Spinal cord (tissue), 9 donors: ENCODE measurements at regions not wholly inside any gene's neighbourhood (a gene's known extent, or its start where the extent isn't known, plus 50 kb on each side); places are given as distances from the start of the nearest gene placed in this dataset.

Experiments
- DNase-seq, 6 donors: peaks; one replicate each; pipeline versions ENCODE4 v3.0.0 to v3.0.0-alpha.2; 2013 to 2015; ENCODE audit warnings: low spot score in 6 of 6, low read depth in 4 of 6
- H3K27ac ChIP-seq: one replicate; pipeline ENCODE4 v1.5.1; 2013; ENCODE audit warnings: low read depth, low read length, control low read depth
- H3K27me3 ChIP-seq: one replicate; pipeline ENCODE4 v1.6.1; 2013; ENCODE audit warnings: low read length; ENCODE audit not compliant: control insufficient read depth, insufficient read depth
- H3K36me3 ChIP-seq: one replicate; pipeline ENCODE4 v1.6.1; 2013; ENCODE audit warnings: low read length; ENCODE audit not compliant: control insufficient read depth, insufficient read depth
- H3K4me1 ChIP-seq: one replicate; pipeline ENCODE4 v1.6.1; 2013; ENCODE audit warnings: low read length; ENCODE audit not compliant: control insufficient read depth, insufficient read depth
- H3K4me3 ChIP-seq: one replicate; pipeline ENCODE4 v1.5.1; 2013; ENCODE audit warnings: low read depth, low read length, control low read depth
- H3K9me3 ChIP-seq: one replicate; pipeline ENCODE4 v1.6.1; 2013; ENCODE audit warnings: low read length; ENCODE audit not compliant: control insufficient read depth, insufficient read depth
- WGBS: methylation state at CpG from one replicate; pipeline ENCODE4 v1.1.5; 2013; ENCODE audit warnings: missing lambda C conversion rate; ENCODE audit not compliant: insufficient coverage; 5-methylcytosine and 5-hydroxymethylcytosine counted together
- donor health status: healthy.

GRCh38 chr3:144314946-144315345, 343.3 kb downstream of the DIPK2A start:
- Histone ChIP-seq H3K36me3 (no peaks in the 10 kb centered on the region), H3K4me3 (no peak overlapping the region), H3K9me3 (no peaks in the 10 kb centered on the region), H3K4me1 (no peaks in the 10 kb centered on the region), H3K27ac (no peak overlapping the region), H3K27me3 (no peaks in the 10 kb centered on the region)
- DNase-seq: no peak
- 96% methylated on average over 2 of the region's 3 CpGs for WGBS

GRCh38 chr3:144317961-144318360, 346.3 kb downstream of the DIPK2A start:
- peak in 2 of 6 donors; percentile 23 to 72 for DNase-seq
- Histone ChIP-seq H3K27me3 (no peaks in the 10 kb centered on the region), H3K4me3 (no peak overlapping the region), H3K4me1 (no peaks in the 10 kb centered on the region), H3K9me3 (no peaks in the 10 kb centered on the region), H3K36me3 (no peaks in the 10 kb centered on the region), H3K27ac (no peak overlapping the region)
- no CpG with 5 or more reads among the region's 2 CpGs for WGBS

GRCh38 chr3:144324076-144324475, 352.5 kb downstream of the DIPK2A start:
- H3K27me3 ChIP-seq: no peaks in the 10 kb centered on the region
- no CpG with 5 or more reads among the region's 2 CpGs for WGBS

GRCh38 chr3:144332868-144333267, 361.2 kb downstream of the DIPK2A start:
- Histone ChIP-seq H3K27ac (no peak overlapping the region), H3K9me3 (peaks cover 2% of the 10 kb centered on the region), H3K27me3 (no peaks in the 10 kb centered on the region), H3K4me3 (no peak overlapping the region), H3K36me3 (no peaks in the 10 kb centered on the region), H3K4me1 (no peaks in the 10 kb centered on the region)
- no CpG with 5 or more reads among the region's 3 CpGs for WGBS
- DNase-seq: no peak

More at GRCh38 chr3:144324076-144324475, 352.5 kb downstream of the DIPK2A start:
- H3K27ac ChIP-seq: no peak overlapping the region
- no peak for DNase-seq
- no peaks in the 10 kb centered on the region for H3K36me3 ChIP-seq
- peaks cover 2% of the 10 kb centered on the region for H3K9me3 ChIP-seq
- H3K4me1 ChIP-seq: no peaks in the 10 kb centered on the region
- no peak overlapping the region for H3K4me3 ChIP-seq

GRCh38 chr3:144341471-144341870, 369.8 kb downstream of the DIPK2A start:
- no peaks in the 10 kb centered on the region for H3K9me3 ChIP-seq
- no peak overlapping the region for H3K4me3 ChIP-seq
- H3K27me3 ChIP-seq: no peaks in the 10 kb centered on the region
- WGBS: 69% methylated on average over 2 of the region's 4 CpGs
- no peaks in the 10 kb centered on the region for H3K36me3 ChIP-seq
- H3K27ac ChIP-seq: no peak overlapping the region
- no peaks in the 10 kb centered on the region for H3K4me1 ChIP-seq
- peak in 1 of 6 donors; percentile 25 for DNase-seq

GRCh38 chr3:144343343-144343742, 371.7 kb downstream of the DIPK2A start:
- Histone ChIP-seq H3K4me1 (no peaks in the 10 kb centered on the region), H3K27me3 (no peaks in the 10 kb centered on the region), H3K4me3 (no peak overlapping the region), H3K36me3 (no peaks in the 10 kb centered on the region), H3K9me3 (no peaks in the 10 kb centered on the region), H3K27ac (no peak overlapping the region)
- WGBS: 97% methylated on average over 8 of the region's 9 CpGs
- no peak for DNase-seq

GRCh38 chr3:144343777-144344176, 372.2 kb downstream of the DIPK2A start:
- WGBS: 96% methylated on average over 4 of the region's 7 CpGs
- Histone ChIP-seq H3K9me3 (no peaks in the 10 kb centered on the region), H3K27ac (no peak overlapping the region), H3K27me3 (no peaks in the 10 kb centered on the region), H3K36me3 (no peaks in the 10 kb centered on the region), H3K4me3 (no peak overlapping the region), H3K4me1 (no peaks in the 10 kb centered on the region)
- no peak for DNase-seq

- WGBS: no CpG with 5 or more reads among the region's 2 CpGs
Observed at GRCh38 chr3:144344925-144345548, 373.4 kb downstream of the DIPK2A start.

GRCh38 chr3:144350125-144350524, 378.5 kb downstream of the DIPK2A start:
- Histone ChIP-seq H3K27ac (no peak overlapping the region), H3K4me1 (no peaks in the 10 kb centered on the region), H3K36me3 (no peaks in the 10 kb centered on the region), H3K4me3 (no peak overlapping the region), H3K27me3 (no peaks in the 10 kb centered on the region), H3K9me3 (no peaks in the 10 kb centered on the region)
- DNase-seq: no peak
- WGBS: no CpG with 5 or more reads among the region's 3 CpGs

More at GRCh38 chr3:144344925-144345548, 373.4 kb downstream of the DIPK2A start:
- no peaks in the 10 kb centered on the region for H3K9me3 ChIP-seq
- no peaks in the 10 kb centered on the region for H3K36me3 ChIP-seq
- no peak for DNase-seq
- H3K4me1 ChIP-seq: no peaks in the 10 kb centered on the region
- H3K27me3 ChIP-seq: no peaks in the 10 kb centered on the region
- no peak overlapping the region for H3K27ac ChIP-seq
- no peak overlapping the region for H3K4me3 ChIP-seq

GRCh38 chr3:144351011-144351410, 379.4 kb downstream of the DIPK2A start:
- no peak overlapping the region for H3K4me3 ChIP-seq
- no peaks in the 10 kb centered on the region for H3K36me3 ChIP-seq
- no peaks in the 10 kb centered on the region for H3K27me3 ChIP-seq
- no peaks in the 10 kb centered on the region for H3K9me3 ChIP-seq
- WGBS: no CpG with 5 or more reads among the region's 2 CpGs
- no peak for DNase-seq
- no peak overlapping the region for H3K27ac ChIP-seq
- no peaks in the 10 kb centered on the region for H3K4me1 ChIP-seq
